Spleen (tissue), 7 donors: ENCODE measurements at regions not wholly inside any gene's neighbourhood (a gene's known extent, or its start where the extent isn't known, plus 50 kb on each side); places are given as distances from the start of the nearest gene placed in this dataset.

Experiments used
- CTCF ChIP-seq, 11 experiments: fragments of 200-600 bp in 7 of 11; fragments of 450-650 bp in 4 of 11; sonication (generic) in 4 of 11; IDR thresholded peaks in 8 of 11; conservative IDR thresholded peaks in 3 of 11; 1 replicate in 7 of 11; 2 replicates in 4 of 11; pipeline versions ENCODE4 v1.4.0 to v1.8.0; 2016 to 2021; ENCODE audit warnings: antibody characterized with exemption in 11 of 11, inconsistent platforms in 4 of 11, mild to moderate bottlenecking in 1 of 11
- POLR2A ChIP-seq, 3 donors: fragments of 450-650 bp; IDR thresholded peaks; one replicate each; pipeline ENCODE4 v1.5.1; 2017; ENCODE audit warnings: antibody characterized with exemption in 3 of 3, mild to moderate bottlenecking in 1 of 3
- donor health status: DM: no; HTN: no; CAD: no; lungs with moderate emphysema.
- donor health status: DM: no; HTN: no; CAD: no.
- donor health status: DM: no; HTN: no; CAD: no.

- TF ChIP-seq POLR2A (IDR thresholded peaks at IDR 0.05) = no peak
- no peak for TF ChIP-seq CTCF (IDR thresholded peaks at IDR 0.05 in 8 of 11, conservative IDR thresholded peaks at IDR 0.05 in 3 of 11)
Measured at GRCh38 chr10:57754803-57755202, 512.9 kb downstream of the IPMK start.
